ENCODE measurements at regions not wholly inside any gene's neighbourhood (a gene's known extent, or its start where the extent isn't known, plus 50 kb on each side); places are given as distances from the start of the nearest gene placed in this dataset.

DNA sequence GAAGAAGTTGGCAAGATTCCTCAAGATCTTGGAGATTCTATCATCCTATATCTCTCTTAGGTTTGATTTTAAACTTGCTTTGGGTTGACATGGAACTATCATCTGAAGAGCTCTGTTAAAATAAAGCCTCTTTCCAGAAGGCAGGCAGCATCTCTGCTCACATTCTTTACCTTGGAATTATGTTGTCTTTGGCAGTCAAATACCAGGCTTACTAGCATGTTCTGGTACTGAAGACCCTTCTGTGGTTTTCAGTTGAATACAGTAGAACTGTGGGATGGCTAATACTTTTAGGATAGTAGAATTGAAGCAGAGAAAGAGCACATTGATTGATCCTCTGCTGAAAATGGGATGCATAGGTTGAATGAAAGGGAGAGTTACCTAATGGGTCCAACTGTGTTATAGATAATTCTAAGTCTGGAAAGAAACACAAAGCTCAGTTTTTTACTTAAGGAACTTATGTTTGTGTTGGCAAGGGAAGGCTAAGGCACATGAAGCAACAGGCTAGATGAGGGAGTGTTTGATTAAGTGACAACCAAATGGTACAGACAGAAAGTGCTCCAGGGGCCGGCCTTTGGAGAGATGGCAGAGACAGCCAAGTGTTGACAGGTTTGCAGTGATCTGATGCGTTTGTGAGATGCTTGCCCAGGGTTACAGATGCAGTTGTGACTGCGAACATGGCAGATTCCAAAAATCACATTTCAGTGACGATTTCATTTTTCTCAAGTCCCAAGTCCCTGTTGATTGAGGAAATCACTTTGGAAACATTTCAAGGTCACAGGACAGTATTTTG, 397.9 kb downstream of the MEIS1 start:
- DNase-seq (ENCODE audit: low read depth in 2 of 2): peak in 1 of 2 donors; percentile 58
- H3K4me3 ChIP-seq (replicated peaks in 1 of 2; ENCODE audit: low read depth in 2 of 2, low read length in 2 of 2): no peak overlapping the region
- TF ChIP-seq CTCF (IDR thresholded peaks at IDR 0.05; ENCODE audit: low read depth, low read length): no peak

DNA sequence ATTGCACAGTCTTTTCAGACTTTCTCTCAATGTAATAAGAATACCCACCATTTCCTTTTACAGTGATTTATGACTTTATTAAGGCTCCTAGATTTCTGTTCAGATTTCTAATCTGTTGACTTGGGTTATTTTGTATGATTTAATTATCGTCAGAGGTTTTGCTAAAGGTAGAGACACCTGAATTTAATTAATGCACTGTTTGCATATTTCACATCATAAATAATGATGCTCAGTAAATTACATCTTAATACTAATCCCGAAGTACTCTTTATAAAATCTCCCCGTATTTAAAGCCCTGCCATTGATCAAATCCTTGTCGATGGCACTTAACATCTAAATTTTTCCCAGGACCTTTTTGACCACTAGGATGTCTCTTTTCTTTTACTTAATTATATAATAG, 399.9 kb downstream of the MEIS1 start:
- TF ChIP-seq CTCF (IDR thresholded peaks at IDR 0.05; ENCODE audit: low read depth, low read length): no peak
- no peak for DNase-seq (ENCODE audit: low read depth in 2 of 2)
- H3K4me3 ChIP-seq (replicated peaks in 1 of 2; ENCODE audit: low read depth in 2 of 2, low read length in 2 of 2): no peak overlapping the region

- DNase-seq (ENCODE audit: low read depth in 2 of 2): peak in 1 of 2 donors; percentile 25
- no peak for TF ChIP-seq CTCF (IDR thresholded peaks at IDR 0.05; ENCODE audit: low read depth, low read length)
Observed at GRCh38 chr2:66836851-66837250, 401.9 kb downstream of the MEIS1 start.

DNA sequence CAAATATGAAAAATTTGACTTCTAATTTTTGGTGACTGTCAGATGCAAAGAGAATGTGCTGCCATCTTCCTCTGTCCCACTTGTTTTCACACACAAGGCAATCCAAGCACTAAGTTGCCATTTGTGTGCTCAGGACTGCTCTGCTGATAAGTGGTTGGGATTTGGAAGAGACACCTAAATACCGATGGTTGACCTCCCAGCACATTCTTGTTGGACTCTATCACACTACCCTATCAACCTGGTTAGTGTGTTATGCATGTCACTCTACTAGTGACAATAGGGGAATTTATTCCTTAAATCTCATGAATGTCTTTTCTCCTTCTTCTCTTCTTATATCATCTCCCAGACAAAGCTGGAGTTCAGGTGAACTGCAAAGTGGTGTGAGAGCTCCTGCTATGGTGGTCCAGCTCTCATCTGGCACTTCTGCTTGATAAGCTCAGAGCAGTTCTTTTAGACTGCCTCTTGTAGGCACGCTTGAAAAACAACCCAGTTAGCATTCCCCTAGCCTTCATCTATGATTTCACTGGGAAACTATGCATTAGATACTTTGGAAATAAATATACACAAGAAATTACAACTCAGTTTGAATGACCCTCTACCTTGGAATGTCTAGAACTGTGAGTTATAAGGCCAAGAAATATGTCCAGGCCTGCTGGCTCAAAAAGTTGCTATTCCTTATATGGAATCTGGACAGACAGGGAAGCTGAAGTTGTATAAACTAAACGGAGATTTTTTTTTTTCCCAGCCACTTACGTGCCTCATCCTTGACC, 404.8 kb downstream of the MEIS1 start:
- no peak for TF ChIP-seq CTCF (IDR thresholded peaks at IDR 0.05; ENCODE audit: low read depth, low read length)
- no peak overlapping the region for H3K4me3 ChIP-seq (replicated peaks in 1 of 2; ENCODE audit: low read depth in 2 of 2, low read length in 2 of 2)
- DNase-seq (ENCODE audit: low read depth in 2 of 2): peak; percentile 92 to 99

More at GRCh38 chr2:66836851-66837250, 401.9 kb downstream of the MEIS1 start:
- H3K4me3 ChIP-seq (replicated peaks in 1 of 2; ENCODE audit: low read depth in 2 of 2, low read length in 2 of 2): no peak overlapping the region

DNA sequence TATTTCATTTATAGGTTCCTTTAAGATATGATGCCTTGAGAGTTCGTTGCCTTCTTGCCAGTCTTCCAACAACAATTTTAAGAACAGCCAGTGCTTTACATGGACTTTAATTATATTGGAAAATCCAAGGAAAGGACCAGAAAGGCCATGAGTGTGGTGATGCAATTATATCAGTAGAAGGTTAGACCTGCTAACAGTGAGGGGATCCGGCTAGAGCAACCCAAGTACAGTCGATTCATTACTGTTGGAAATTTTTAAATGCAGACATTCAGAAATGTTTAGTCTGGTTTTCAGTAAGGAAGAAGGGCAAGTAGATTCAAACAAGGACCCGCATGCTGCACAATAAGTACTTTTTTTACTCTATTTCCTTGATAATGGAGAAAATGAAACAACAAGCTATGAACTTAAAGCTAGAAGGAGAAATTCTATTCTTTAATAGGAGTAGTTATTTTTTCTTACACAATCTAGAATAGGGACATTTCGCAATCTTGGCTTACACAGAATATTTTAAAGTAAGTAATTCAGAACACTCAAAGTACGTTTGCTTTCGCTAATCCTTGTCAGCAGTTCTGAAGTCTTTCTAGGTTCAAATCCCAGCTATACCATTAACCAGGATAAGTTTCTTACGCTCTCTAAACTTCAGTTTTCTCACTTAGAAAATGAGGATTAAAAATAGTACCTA, 405.5 kb downstream of the MEIS1 start:
- H3K4me3 ChIP-seq (replicated peaks in 1 of 2; ENCODE audit: low read depth in 2 of 2, low read length in 2 of 2): no peak overlapping the region
- DNase-seq (ENCODE audit: low read depth in 2 of 2): peak; percentile 86 to 90
- no peak for TF ChIP-seq CTCF (IDR thresholded peaks at IDR 0.05; ENCODE audit: low read depth, low read length)

DNA sequence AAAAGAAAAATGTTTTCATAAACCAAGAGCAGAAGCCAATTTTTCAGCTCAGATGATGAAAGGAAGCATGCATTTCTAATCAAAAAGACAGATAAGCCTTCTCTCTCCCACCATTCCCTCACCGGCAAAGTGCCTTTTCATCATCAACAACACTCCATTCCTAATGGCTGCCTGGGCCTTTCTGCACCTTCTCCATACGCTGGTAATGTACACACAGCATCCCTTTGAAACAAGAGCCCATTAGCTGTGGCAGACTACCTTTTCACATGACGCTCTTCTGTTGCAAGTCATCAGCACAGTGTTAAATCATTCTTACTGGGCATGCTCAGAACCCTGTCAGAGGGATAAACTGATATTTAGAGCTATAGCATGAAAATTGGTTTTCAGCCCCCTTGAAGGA, 408.9 kb downstream of the MEIS1 start:
- H3K4me3 ChIP-seq (replicated peaks in 1 of 2; ENCODE audit: low read depth in 2 of 2, low read length in 2 of 2): no peak overlapping the region
- DNase-seq (ENCODE audit: low read depth in 2 of 2): no peak

More for the DNA sequence above, 408.9 kb downstream of the MEIS1 start:
- TF ChIP-seq CTCF (IDR thresholded peaks at IDR 0.05; ENCODE audit: low read depth, low read length): no peak
